Kidney (tissue), 13 donors: ENCODE measurements at regions not wholly inside any gene's neighbourhood (a gene's known extent, or its start where the extent isn't known, plus 50 kb on each side); places are given as distances from the start of the nearest gene placed in this dataset.

Source experiments
- DNase-seq, 5 donors: peaks; one replicate each; pipeline ENCODE4 v3.0.0-alpha.2; 2013 to 2020
- FAIRE-seq: peaks from 2 replicates; lab custom pipeline; 2012; peaks lifted over from hg19 to GRCh38; lab: Jason Lieb, UNC
- H3K27ac ChIP-seq, 2 donors: one replicate each; pipeline ENCODE4 v1.7.0; 2013; ENCODE audit warnings: low read depth in 2 of 2, low read length in 2 of 2, inconsistent platforms in 1 of 2
- H3K27me3 ChIP-seq: one replicate; pipeline ENCODE4 v1.7.1; 2013; ENCODE audit warnings: low read length, inconsistent platforms; ENCODE audit not compliant: control insufficient read depth, insufficient read depth
- H3K36me3 ChIP-seq, 3 donors: one replicate each; pipeline versions ENCODE4 v1.7.0 to v1.7.1; 2013; ENCODE audit warnings: low read length in 3 of 3, control low read depth in 1 of 3, inconsistent platforms in 1 of 3; ENCODE audit not compliant: insufficient read depth in 3 of 3, control insufficient read depth in 2 of 3
- H3K4me1 ChIP-seq, 3 donors: one replicate each; pipeline versions ENCODE4 v1.7.0 to v1.7.1; 2013; ENCODE audit warnings: low read length in 3 of 3, inconsistent platforms in 1 of 3, low read depth in 1 of 3; ENCODE audit not compliant: control insufficient read depth in 2 of 3, insufficient read depth in 2 of 3
- H3K4me3 ChIP-seq, 3 donors: one replicate each; pipeline versions ENCODE4 v1.7.0 to v1.8.1; 2013; ENCODE audit warnings: low read length in 3 of 3, control low read depth in 1 of 3, inconsistent platforms in 1 of 3
- H3K9ac ChIP-seq, 3 donors: one replicate each; pipeline versions ENCODE4 v1.7.0 to v1.7.1; 2013; ENCODE audit warnings: low read length in 3 of 3, control low read depth in 1 of 3, inconsistent platforms in 1 of 3
- H3K9me3 ChIP-seq, 3 donors: one replicate each; pipeline versions ENCODE4 v1.7.0 to v1.7.1; 2013; ENCODE audit warnings: low read length in 3 of 3, control low read depth in 1 of 3, inconsistent platforms in 1 of 3; ENCODE audit not compliant: control insufficient read depth in 2 of 3, insufficient read depth in 1 of 3
- CTCF ChIP-seq: IDR thresholded peaks from 3 replicates; pipeline ENCODE4 v1.5.1; 2012; ENCODE audit warnings: mild to moderate bottlenecking, moderate library complexity, borderline replicate concordance; ENCODE audit not compliant: insufficient read depth; ENCODE audit errors: extremely low read depth
- intact Hi-C: fragments of 100-400 bp; cut with DNase I; formaldehyde crosslinking; loops from one replicate; pipeline ENCODE4 v1.11.1; 2022
- donor health status: control.
- donor health status: control.
- donor health status: control.
- donor health status: control.
- donor health status: control.
- donor health status: DM: yes; HTN: yes; CAD: no.
- donor health status: Normal renal cell carcinoma (clear cell type).

- no peak overlapping the region for H3K4me3 ChIP-seq
- TF ChIP-seq CTCF = no peak
- intact Hi-C loops = no loop called here
- FAIRE-seq (no peak), DNase-seq (no peak)
- H3K9me3 ChIP-seq = peaks cover 0 to 4% (median 0%) of the 10 kb centered on the region in 3 donors
- H3K9ac ChIP-seq = no peak overlapping the region
- H3K4me1 ChIP-seq = no peaks in the 10 kb centered on the region
- H3K27ac ChIP-seq = no peak overlapping the region
- H3K36me3 ChIP-seq = no peaks in the 10 kb centered on the region
- H3K27me3 ChIP-seq = no peaks in the 10 kb centered on the region
Measured at GRCh38 chr6:165071906-165072305, 237.5 kb downstream of the C6orf118 start.

GRCh38 chr6:165060720-165061119 is 248.7 kb downstream of the C6orf118 start:
- FAIRE-seq (no peak), DNase-seq (no peak)
- H3K4me1 ChIP-seq = no peaks in the 10 kb centered on the region
- H3K4me3 ChIP-seq = no peak overlapping the region
- intact Hi-C loops = no loop called here
- H3K9me3 ChIP-seq = no peaks in the 10 kb centered on the region
- H3K27ac ChIP-seq = no peak overlapping the region
- H3K36me3 ChIP-seq = no peaks in the 10 kb centered on the region
- TF ChIP-seq CTCF = no peak
- no peaks in the 10 kb centered on the region for H3K27me3 ChIP-seq
- H3K9ac ChIP-seq = no peak overlapping the region

- H3K36me3 ChIP-seq = no peaks in the 10 kb centered on the region
- H3K4me1 ChIP-seq = no peaks in the 10 kb centered on the region
- intact Hi-C loops = no loop called here
- H3K9ac ChIP-seq = no peak overlapping the region
- H3K9me3 ChIP-seq = no peaks in the 10 kb centered on the region
- DNase-seq (no peak), FAIRE-seq (no peak)
- no peak overlapping the region for H3K27ac ChIP-seq
- H3K27me3 ChIP-seq = no peaks in the 10 kb centered on the region
- TF ChIP-seq CTCF = no peak
- no peak overlapping the region for H3K4me3 ChIP-seq
Measured at GRCh38 chr6:165059032-165059431, 250.4 kb downstream of the C6orf118 start.

- no peak for TF ChIP-seq CTCF
- Histone ChIP-seq H3K4me1 (no peaks in the 10 kb centered on the region), H3K9ac (no peak overlapping the region), H3K9me3 (no peaks in the 10 kb centered on the region), H3K36me3 (no peaks in the 10 kb centered on the region), H3K27me3 (no peaks in the 10 kb centered on the region), H3K4me3 (no peak overlapping the region), H3K27ac (no peak overlapping the region)
- DNase-seq (no peak), FAIRE-seq (no peak)
- intact Hi-C loops = no loop called here
Measured at GRCh38 chr6:165056292-165056691, 253.1 kb downstream of the C6orf118 start.
